Activated CD8-positive, alpha-beta memory T cell treated with anti-CD3 and anti-CD28 coated beads, Interleukin-2, amount 10 ng/mL, durations not matched to agents 7 days and 5 days (primary cell): ENCODE measurements at regions not wholly inside any gene's neighbourhood (a gene's known extent, or its start where the extent isn't known, plus 50 kb on each side); places are given as distances from the start of the nearest gene placed in this dataset.

Experiments
- ATAC-seq: fragments of 150-1000 bp; cut with Tn5 transposase; one replicate; pipeline ENCODE4 v1.10.0; 2021; ENCODE audit warnings: moderate library complexity
- CTCF ChIA-PET: fragments of 350-600 bp; sonication (Branson Sonifier 250); formaldehyde crosslinking; loops from one replicate; lab custom pipeline; 2021; ENCODE audit warnings: antibody characterized with exemption; lab: Charles Lee
- DNase-seq: peaks from one replicate; pipeline ENCODE4 v3.0.0-alpha.2; 2020
- H3K27ac Mint-ChIP-seq: one replicate; pipeline ENCODE4 v1.8.0; 2021; ENCODE audit warnings: mild to moderate bottlenecking, mixed read lengths
- H3K27me3 Mint-ChIP-seq: one replicate; pipeline ENCODE4 v1.8.0; 2021; ENCODE audit warnings: mixed read lengths
- H3K36me3 Mint-ChIP-seq: one replicate; pipeline ENCODE4 v1.8.0; 2021; ENCODE audit warnings: mild to moderate bottlenecking, mixed read lengths
- H3K4me1 Mint-ChIP-seq: one replicate; pipeline ENCODE4 v1.8.0; 2021; ENCODE audit warnings: mixed read lengths
- H3K4me3 Mint-ChIP-seq: one replicate; pipeline ENCODE4 v1.8.0; 2021; ENCODE audit warnings: mild to moderate bottlenecking, moderate library complexity, mixed read lengths
- H3K9me3 Mint-ChIP-seq: one replicate; pipeline ENCODE4 v1.8.0; 2022; ENCODE audit warnings: low read depth, mixed read lengths

DNA sequence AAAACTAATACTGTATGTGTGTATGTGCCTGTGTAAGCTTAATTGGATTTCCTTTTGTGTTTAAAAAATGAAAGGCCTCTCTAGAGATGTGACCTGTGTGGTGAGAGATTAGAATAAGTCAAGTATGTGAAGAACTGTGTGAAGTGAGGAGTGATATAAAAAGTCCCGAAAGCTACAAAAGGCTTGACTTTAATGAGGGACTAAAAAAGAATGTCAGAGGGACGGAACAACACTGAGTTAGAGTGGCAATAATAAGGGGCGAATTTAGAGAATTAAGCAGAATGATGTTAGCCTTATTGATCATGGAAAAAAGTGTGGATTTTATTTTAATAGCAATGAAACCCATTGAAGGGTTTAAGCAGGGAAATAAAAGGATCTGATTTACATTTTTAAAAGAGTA lies 1281.2 kb upstream of the ADGRB3 start:
- Mint-ChIP-seq H3K4me3 (no peak overlapping the region), H3K27ac (no peak overlapping the region), H3K9me3 (peaks cover 14% of the 10 kb centered on the region), H3K27me3 (no peaks in the 10 kb centered on the region), H3K4me1 (no peaks in the 10 kb centered on the region), H3K36me3 (no peaks in the 10 kb centered on the region)
- DNase-seq (no peak), ATAC-seq (no peak)
- CTCF ChIA-PET, result no interaction called here

GRCh38 chr6:67352717-67353116 lies 1282.4 kb upstream of the ADGRB3 start:
- no peaks in the 10 kb centered on the region for H3K36me3 Mint-ChIP-seq
- H3K9me3 Mint-ChIP-seq, result peaks cover 11% of the 10 kb centered on the region
- no peaks in the 10 kb centered on the region for H3K27me3 Mint-ChIP-seq
- H3K27ac Mint-ChIP-seq, result no peak overlapping the region
- CTCF ChIA-PET, result no interaction called here
- no peak for DNase-seq
- H3K4me1 Mint-ChIP-seq, result no peaks in the 10 kb centered on the region
- no peak for ATAC-seq
- H3K4me3 Mint-ChIP-seq, result no peak overlapping the region

DNA sequence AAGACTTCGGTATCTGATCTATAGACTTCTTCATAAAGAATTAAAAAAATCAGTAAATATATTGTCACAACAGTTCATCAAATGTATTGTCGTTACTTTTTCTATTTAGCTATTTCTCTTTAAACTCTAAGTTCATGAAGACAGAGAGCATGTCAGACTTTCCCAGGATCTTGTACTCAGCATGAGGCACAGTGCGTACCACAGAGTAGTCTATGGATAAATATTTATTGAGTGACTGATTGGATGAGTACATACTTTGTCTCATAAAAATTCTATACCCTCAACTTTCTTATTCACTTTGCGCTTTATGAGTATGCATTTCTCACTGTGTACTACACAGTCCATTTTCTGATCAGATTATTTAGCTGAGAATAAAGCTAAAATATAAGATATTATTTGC lies 1284.4 kb upstream of the ADGRB3 start:
- no peak overlapping the region for H3K27ac Mint-ChIP-seq
- H3K4me3 Mint-ChIP-seq, result no peak overlapping the region
- H3K9me3 Mint-ChIP-seq, result peaks cover 11% of the 10 kb centered on the region
- no peaks in the 10 kb centered on the region for H3K4me1 Mint-ChIP-seq
- H3K27me3 Mint-ChIP-seq, result no peaks in the 10 kb centered on the region
- ATAC-seq (no peak), DNase-seq (no peak)
- H3K36me3 Mint-ChIP-seq, result no peaks in the 10 kb centered on the region
- CTCF ChIA-PET, result no interaction called here

GRCh38 chr6:67345946-67346345 lies 1289.1 kb upstream of the ADGRB3 start:
- H3K9me3 Mint-ChIP-seq, result peaks cover 3% of the 10 kb centered on the region
- DNase-seq, result no peak
- no peaks in the 10 kb centered on the region for H3K36me3 Mint-ChIP-seq
- no peak for ATAC-seq
- H3K4me3 Mint-ChIP-seq, result no peak overlapping the region
- CTCF ChIA-PET, result no interaction called here
- H3K27me3 Mint-ChIP-seq, result no peaks in the 10 kb centered on the region
- H3K4me1 Mint-ChIP-seq, result no peaks in the 10 kb centered on the region
- H3K27ac Mint-ChIP-seq, result no peak overlapping the region

DNA sequence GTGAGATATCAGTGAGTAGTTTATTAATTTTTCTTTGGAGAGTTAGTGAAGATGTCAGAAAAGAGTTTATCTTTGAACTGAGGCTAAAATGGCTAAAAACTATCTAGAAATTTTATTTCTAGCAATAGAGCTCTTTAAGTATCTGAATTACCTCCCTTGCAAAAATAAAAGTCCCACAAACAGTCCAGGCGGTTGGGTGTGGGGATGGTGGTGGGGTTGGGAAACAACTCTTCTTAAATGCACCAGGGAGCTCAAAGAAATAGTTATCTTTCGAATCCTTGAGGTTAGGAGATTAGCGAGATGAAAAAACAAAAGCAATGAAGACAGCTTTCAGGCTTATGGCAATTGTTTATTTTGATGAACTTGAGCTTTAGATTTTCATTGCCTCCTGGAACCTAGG lies 1299.1 kb upstream of the ADGRB3 start:
- Mint-ChIP-seq H3K9me3 (peaks cover 8% of the 10 kb centered on the region), H3K27ac (no peak overlapping the region), H3K27me3 (no peaks in the 10 kb centered on the region), H3K36me3 (no peaks in the 10 kb centered on the region), H3K4me1 (no peaks in the 10 kb centered on the region), H3K4me3 (no peak overlapping the region)
- DNase-seq, result no peak
- CTCF ChIA-PET, result no interaction called here
- ATAC-seq, result no peak

GRCh38 chr6:67331304-67331703 lies 1303.8 kb upstream of the ADGRB3 start:
- no peak for ATAC-seq
- CTCF ChIA-PET, result no interaction called here
- Mint-ChIP-seq H3K4me3 (no peak overlapping the region), H3K9me3 (peaks cover 8% of the 10 kb centered on the region), H3K4me1 (no peaks in the 10 kb centered on the region), H3K27me3 (no peaks in the 10 kb centered on the region), H3K36me3 (no peaks in the 10 kb centered on the region), H3K27ac (no peak overlapping the region)
- DNase-seq, result no peak

- CTCF ChIA-PET, result no interaction called here
- no peaks in the 10 kb centered on the region for H3K4me1 Mint-ChIP-seq
- DNase-seq (no peak), ATAC-seq (no peak)
- peaks cover 10% of the 10 kb centered on the region for H3K9me3 Mint-ChIP-seq
- no peak overlapping the region for H3K4me3 Mint-ChIP-seq
- H3K27ac Mint-ChIP-seq, result no peak overlapping the region
- no peaks in the 10 kb centered on the region for H3K27me3 Mint-ChIP-seq
- H3K36me3 Mint-ChIP-seq, result no peaks in the 10 kb centered on the region
These were observed 1306.8 kb upstream of the ADGRB3 start for GRCh38 chr6:67328269-67328668.

DNA sequence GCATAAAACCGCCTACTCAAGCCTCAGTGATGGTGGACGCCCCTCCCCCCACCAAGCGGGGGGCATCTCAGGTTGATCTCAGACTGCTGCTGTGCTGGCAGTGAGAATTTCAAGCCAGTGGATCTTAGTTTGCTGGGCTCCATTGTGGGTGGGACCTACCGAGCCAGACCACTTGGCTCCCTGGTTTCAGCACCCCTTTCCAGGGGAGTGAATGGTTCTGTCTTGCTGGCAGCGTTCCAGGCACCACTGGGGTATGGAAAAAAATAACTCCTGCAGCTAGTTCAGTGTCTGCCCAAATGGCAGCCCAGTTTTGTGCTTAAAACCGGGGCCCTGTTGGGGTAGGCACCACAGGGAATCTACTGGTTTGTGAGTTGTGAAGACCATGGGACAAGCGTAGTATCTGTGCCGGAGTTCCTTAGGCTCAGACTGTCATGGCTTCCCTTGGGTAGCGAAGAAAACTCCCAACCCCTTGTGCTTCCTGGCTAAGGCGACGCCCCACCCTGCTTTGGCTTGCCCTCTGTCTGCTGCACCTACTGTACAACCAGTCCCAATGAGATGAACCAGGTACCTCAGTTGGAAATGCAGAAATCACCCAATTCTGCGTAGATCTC lies 1334.5 kb upstream of the ADGRB3 start:
- no peak for ATAC-seq
- H3K4me1 Mint-ChIP-seq, result no peaks in the 10 kb centered on the region
- H3K4me3 Mint-ChIP-seq, result no peak overlapping the region
- no peaks in the 10 kb centered on the region for H3K27me3 Mint-ChIP-seq
- no peaks in the 10 kb centered on the region for H3K36me3 Mint-ChIP-seq
- CTCF ChIA-PET, result no interaction called here
- H3K9me3 Mint-ChIP-seq, result peaks cover 3% of the 10 kb centered on the region
- no peak overlapping the region for H3K27ac Mint-ChIP-seq
- no peak for DNase-seq

- CTCF ChIA-PET, result no interaction called here
- DNase-seq, result no peak
- no peak for ATAC-seq
- Mint-ChIP-seq H3K4me1 (no peaks in the 10 kb centered on the region), H3K27me3 (no peaks in the 10 kb centered on the region), H3K9me3 (peaks cover 4% of the 10 kb centered on the region), H3K36me3 (no peaks in the 10 kb centered on the region), H3K4me3 (no peak overlapping the region), H3K27ac (no peak overlapping the region)
These were observed 1342.9 kb upstream of the ADGRB3 start for GRCh38 chr6:67292169-67292568.

DNA sequence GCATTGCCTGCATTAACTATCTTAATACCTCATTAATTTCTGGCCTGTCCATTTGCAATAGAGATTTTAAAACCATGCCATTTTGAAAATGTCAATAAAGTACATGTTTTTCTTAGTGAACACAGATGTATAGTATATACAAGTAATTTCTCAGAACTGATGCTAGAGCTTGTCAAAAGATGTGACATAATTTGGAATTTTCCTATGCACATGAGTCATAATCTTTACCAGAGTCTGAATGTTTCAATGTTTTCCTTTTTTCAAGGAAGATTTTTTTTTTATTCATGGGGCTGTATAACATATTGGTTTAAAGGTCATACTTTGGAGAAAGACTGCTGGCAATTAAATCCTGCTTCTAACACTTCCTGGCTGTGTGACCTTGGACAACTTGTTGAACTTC lies 1347.5 kb upstream of the ADGRB3 start:
- H3K9me3 Mint-ChIP-seq, result peaks cover 4% of the 10 kb centered on the region
- CTCF ChIA-PET, result no interaction called here
- H3K4me1 Mint-ChIP-seq, result no peaks in the 10 kb centered on the region
- H3K27me3 Mint-ChIP-seq, result no peaks in the 10 kb centered on the region
- no peak for DNase-seq
- no peak overlapping the region for H3K4me3 Mint-ChIP-seq
- no peak for ATAC-seq
- no peaks in the 10 kb centered on the region for H3K36me3 Mint-ChIP-seq
- H3K27ac Mint-ChIP-seq, result no peak overlapping the region

DNA sequence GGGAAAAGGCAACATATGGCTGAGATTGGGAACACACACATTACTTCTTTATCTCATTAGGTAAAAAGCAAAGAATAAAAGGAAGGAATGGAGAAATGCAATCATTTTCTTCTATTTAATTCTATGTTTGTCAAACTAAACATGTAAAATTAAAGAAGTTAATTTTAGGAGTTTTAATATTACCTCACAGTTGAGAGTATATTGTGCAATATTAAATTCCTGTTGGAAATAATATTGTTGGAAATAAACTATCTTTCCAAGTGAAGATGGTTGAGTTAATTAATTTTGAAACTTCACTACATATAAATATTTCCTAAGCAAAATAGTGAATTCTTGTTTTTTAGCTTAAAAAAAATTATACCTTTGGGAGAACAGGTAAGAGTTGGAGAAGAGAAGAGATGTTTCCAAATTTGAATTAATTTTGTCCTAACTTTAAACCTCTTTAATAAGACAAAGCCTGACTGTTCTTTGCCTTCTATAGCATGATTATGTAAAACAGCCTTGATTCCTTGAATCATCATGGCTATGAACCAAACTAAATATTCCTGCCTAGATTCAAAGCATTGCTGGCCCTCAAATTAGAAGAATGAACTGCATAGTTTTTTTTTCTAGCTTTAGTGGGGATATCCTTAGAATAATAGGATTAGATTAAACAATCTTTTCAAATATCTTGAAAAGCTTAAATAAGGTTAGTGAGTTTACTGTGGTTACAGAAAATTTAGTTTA lies 1349.1 kb upstream of the ADGRB3 start:
- CTCF ChIA-PET, result no interaction called here
- Mint-ChIP-seq H3K27me3 (no peaks in the 10 kb centered on the region), H3K9me3 (peaks cover 4% of the 10 kb centered on the region), H3K4me1 (no peaks in the 10 kb centered on the region), H3K36me3 (no peaks in the 10 kb centered on the region), H3K4me3 (no peak overlapping the region), H3K27ac (no peak overlapping the region)
- DNase-seq (no peak), ATAC-seq (no peak)

GRCh38 chr6:67277312-67277711 lies 1357.8 kb upstream of the ADGRB3 start:
- H3K4me3 Mint-ChIP-seq, result no peak overlapping the region
- ATAC-seq (no peak), DNase-seq (no peak)
- CTCF ChIA-PET, result no interaction called here
- no peaks in the 10 kb centered on the region for H3K4me1 Mint-ChIP-seq
- no peak overlapping the region for H3K27ac Mint-ChIP-seq
- no peaks in the 10 kb centered on the region for H3K27me3 Mint-ChIP-seq
- no peaks in the 10 kb centered on the region for H3K36me3 Mint-ChIP-seq
- H3K9me3 Mint-ChIP-seq, result peaks cover 2% of the 10 kb centered on the region

- H3K27me3 Mint-ChIP-seq, result no peaks in the 10 kb centered on the region
- ATAC-seq, result no peak
- no peak for DNase-seq
- CTCF ChIA-PET, result no interaction called here
- no peak overlapping the region for H3K27ac Mint-ChIP-seq
- peaks cover 3% of the 10 kb centered on the region for H3K9me3 Mint-ChIP-seq
- H3K36me3 Mint-ChIP-seq, result no peaks in the 10 kb centered on the region
- H3K4me1 Mint-ChIP-seq, result no peaks in the 10 kb centered on the region
- H3K4me3 Mint-ChIP-seq, result no peak overlapping the region
These were observed 1368.8 kb upstream of the ADGRB3 start for GRCh38 chr6:67265996-67266921.

DNA sequence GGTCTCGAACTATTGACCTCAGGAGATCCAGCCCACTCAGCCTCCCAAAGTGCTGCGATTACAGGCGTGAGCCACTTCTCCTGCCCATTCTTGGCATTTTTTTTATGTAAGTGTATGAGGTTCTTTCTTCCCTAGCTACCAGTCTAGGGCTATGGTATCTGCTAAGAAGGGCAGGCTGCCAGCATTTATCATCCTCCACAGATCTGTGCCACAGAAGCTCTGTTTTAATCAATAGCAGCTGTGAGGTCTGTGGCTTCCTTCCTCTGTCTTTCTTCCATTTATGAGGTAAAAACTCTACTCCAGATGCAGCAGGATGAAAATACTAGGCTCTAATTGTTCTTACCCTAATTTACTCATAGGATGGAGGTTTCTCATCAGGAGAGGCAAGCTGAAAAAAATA lies 1382.4 kb upstream of the ADGRB3 start:
- Mint-ChIP-seq H3K27ac (no peak overlapping the region), H3K27me3 (no peaks in the 10 kb centered on the region), H3K4me1 (no peaks in the 10 kb centered on the region), H3K9me3 (peaks cover 14% of the 10 kb centered on the region), H3K4me3 (no peak overlapping the region), H3K36me3 (no peaks in the 10 kb centered on the region)
- no peak for DNase-seq
- CTCF ChIA-PET, result no interaction called here
- ATAC-seq, result no peak
